SU-DHL-6 (cell line): ENCODE measurements at regions not wholly inside any gene's neighbourhood (a gene's known extent, or its start where the extent isn't known, plus 50 kb on each side); places are given as distances from the start of the nearest gene placed in this dataset.

ENCODE experiments used
- CTCF ChIP-seq: fragments of 200-600 bp; sonication (generic); IDR thresholded peaks from one replicate; pipeline ENCODE4 v1.5.1; 2017; ENCODE audit warnings: antibody characterized with exemption, mild to moderate bottlenecking, low read length, moderate library complexity; ENCODE audit not compliant: insufficient read depth, poor library complexity, severe bottlenecking
- EZH2phosphoT487 ChIP-seq: fragments of 200-600 bp; sonication (generic), shearing (Covaris generic); conservative IDR thresholded peaks from 2 replicates; pipeline ENCODE4 v1.6.1; 2018; ENCODE audit warnings: mild to moderate bottlenecking, antibody characterized with exemption, low read length, moderate library complexity, mixed read lengths

GRCh38 chr3:152198665-152199064 lies 70.1 kb upstream of the MBNL1 start:
- TF ChIP-seq CTCF = no peak
- no peak for TF ChIP-seq EZH2phosphoT487
